ENCODE measurements at regions not wholly inside any gene's neighbourhood (a gene's known extent, or its start where the extent isn't known, plus 50 kb on each side); places are given as distances from the start of the nearest gene placed in this dataset.

DNA sequence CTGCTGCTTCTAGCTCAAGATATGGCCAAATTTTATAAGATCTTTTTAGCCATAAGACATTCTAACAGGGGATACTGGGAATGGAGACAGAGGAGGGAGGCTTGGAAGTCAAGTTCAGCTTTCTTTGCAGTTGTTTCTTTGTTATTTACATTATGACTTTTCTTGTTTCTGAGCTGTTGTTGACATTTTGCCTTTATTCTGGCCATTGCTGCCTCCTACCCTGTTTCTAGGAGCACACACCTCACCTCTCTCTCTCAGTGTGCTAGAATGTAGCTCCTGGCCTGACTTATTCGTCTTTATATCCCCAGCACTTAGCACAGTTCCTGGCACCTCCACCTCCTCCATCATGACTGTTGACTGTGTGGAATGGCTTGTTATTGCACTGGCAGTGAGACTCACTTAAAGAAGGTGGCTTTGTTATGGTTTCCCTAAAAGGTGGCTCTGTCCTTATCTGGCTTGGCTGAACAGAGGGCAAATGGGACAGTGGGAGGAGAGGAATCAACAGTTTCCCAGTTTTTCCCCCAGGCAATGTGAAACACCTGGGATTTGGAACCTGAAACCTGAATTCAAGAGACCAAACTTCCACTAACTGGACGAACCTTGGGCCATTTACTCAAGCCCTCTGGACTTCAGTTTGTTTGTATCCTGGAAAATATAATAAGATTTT lies 76.1 kb upstream of the PPP2R5A start:
- TF ChIP-seq POLR2A (IDR thresholded peaks at IDR 0.05; ENCODE audit: low read depth, low read length) (no peak), EZH2 (IDR thresholded peaks at IDR 0.05; ENCODE audit: borderline replicate concordance, low read depth, low read length, severe bottlenecking) (no peak)
- TF ChIP-seq, protein P1, sequence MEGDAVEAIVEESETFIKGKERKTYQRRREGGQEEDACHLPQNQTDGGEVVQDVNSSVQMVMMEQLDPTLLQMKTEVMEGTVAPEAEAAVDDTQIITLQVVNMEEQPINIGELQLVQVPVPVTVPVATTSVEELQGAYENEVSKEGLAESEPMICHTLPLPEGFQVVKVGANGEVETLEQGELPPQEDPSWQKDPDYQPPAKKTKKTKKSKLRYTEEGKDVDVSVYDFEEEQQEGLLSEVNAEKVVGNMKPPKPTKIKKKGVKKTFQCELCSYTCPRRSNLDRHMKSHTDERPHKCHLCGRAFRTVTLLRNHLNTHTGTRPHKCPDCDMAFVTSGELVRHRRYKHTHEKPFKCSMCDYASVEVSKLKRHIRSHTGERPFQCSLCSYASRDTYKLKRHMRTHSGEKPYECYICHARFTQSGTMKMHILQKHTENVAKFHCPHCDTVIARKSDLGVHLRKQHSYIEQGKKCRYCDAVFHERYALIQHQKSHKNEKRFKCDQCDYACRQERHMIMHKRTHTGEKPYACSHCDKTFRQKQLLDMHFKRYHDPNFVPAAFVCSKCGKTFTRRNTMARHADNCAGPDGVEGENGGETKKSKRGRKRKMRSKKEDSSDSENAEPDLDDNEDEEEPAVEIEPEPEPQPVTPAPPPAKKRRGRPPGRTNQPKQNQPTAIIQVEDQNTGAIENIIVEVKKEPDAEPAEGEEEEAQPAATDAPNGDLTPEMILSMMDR (IDR thresholded peaks at IDR 0.05; ENCODE audit: extremely low read depth in 1 of 2, insufficient read depth in 1 of 2, low read depth in 1 of 2, low read length in 2 of 2), result no peak
- TF ChIP-seq, protein P2, sequence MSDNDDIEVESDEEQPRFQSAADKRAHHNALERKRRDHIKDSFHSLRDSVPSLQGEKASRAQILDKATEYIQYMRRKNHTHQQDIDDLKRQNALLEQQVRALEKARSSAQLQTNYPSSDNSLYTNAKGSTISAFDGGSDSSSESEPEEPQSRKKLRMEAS (IDR thresholded peaks at IDR 0.05; ENCODE audit: insufficient read depth, insufficient read length), result no peak
